ENCODE measurements at regions not wholly inside any gene's neighbourhood (a gene's known extent, or its start where the extent isn't known, plus 50 kb on each side); places are given as distances from the start of the nearest gene placed in this dataset.
"Not testable (repeated sequence)": the region's sequence is repeated elsewhere in the genome, so short reads cannot be mapped to it uniquely, and the experiment has no call there.

GRCh38 chr22:33986167-33986771 lies 66.0 kb upstream of the LARGE1 start:
- no peaks in the 10 kb centered on the region for H3K36me3 ChIP-seq (ENCODE audit: insufficient read depth, low read length)
- DNase-seq (no peak), ATAC-seq (ENCODE audit: poor library complexity) (no peak)
- ChIA-PET CTCF (no interaction called here), POLR2A (no interaction called here)
- H3K27me3 Mint-ChIP-seq = no peaks in the 10 kb centered on the region
- H3K9me3 ChIP-seq (ENCODE audit: control insufficient read depth in 1 of 2, insufficient read depth in 1 of 2, low read length in 2 of 2) = peaks cover 0 to 4% of the 10 kb centered on the region in 2 experiments
- intact Hi-C loops (cut with DNase I, micrococcal nuclease) = no loop called here
- H3K4me1 Mint-ChIP-seq (ENCODE audit: low read depth) = no peaks in the 10 kb centered on the region
- H3K36me3 Mint-ChIP-seq (ENCODE audit: low read depth) = no peaks in the 10 kb centered on the region
- no peak for TF ChIP-seq CTCF (IDR thresholded peaks at IDR 0.05)
- H3K27me3 ChIP-seq (ENCODE audit: control insufficient read depth in 1 of 2, insufficient read depth in 2 of 2, low read length in 2 of 2) = no peaks in the 10 kb centered on the region
- no peak overlapping the region for H3K4me3 ChIP-seq (ENCODE audit: low read length)
- H3K4me3 Mint-ChIP-seq = no peak overlapping the region
- no peak overlapping the region for H3K27ac Mint-ChIP-seq
- H3K27ac ChIP-seq (ENCODE audit: low read depth in 1 of 2, low read length in 2 of 2) = no peak overlapping the region
- H3K4me1 ChIP-seq (ENCODE audit: insufficient read depth, low read length) = no peaks in the 10 kb centered on the region
- H3K9me3 Mint-ChIP-seq = peaks cover 2% of the 10 kb centered on the region

- Mint-ChIP-seq H3K27ac (no peak overlapping the region), H3K4me1 (ENCODE audit: low read depth) (no peaks in the 10 kb centered on the region), H3K4me3 (no peak overlapping the region), H3K36me3 (ENCODE audit: low read depth) (no peaks in the 10 kb centered on the region), H3K27me3 (no peaks in the 10 kb centered on the region), H3K9me3 (no peaks in the 10 kb centered on the region)
- H3K4me1 ChIP-seq (ENCODE audit: insufficient read depth, low read length) = no peaks in the 10 kb centered on the region
- no peak for ATAC-seq (ENCODE audit: poor library complexity)
- no peak overlapping the region for H3K27ac ChIP-seq (ENCODE audit: low read depth in 1 of 2, low read length in 2 of 2)
- DNase-seq = no peak
- H3K4me3 ChIP-seq (ENCODE audit: low read length) = no peak overlapping the region
- H3K27me3 ChIP-seq (ENCODE audit: control insufficient read depth in 1 of 2, insufficient read depth in 2 of 2, low read length in 2 of 2) = no peaks in the 10 kb centered on the region
- intact Hi-C loops (cut with DNase I, micrococcal nuclease) = no loop called here
- ChIA-PET CTCF (no interaction called here), POLR2A (no interaction called here)
- no peak for TF ChIP-seq CTCF (IDR thresholded peaks at IDR 0.05)
- H3K36me3 ChIP-seq (ENCODE audit: insufficient read depth, low read length) = no peaks in the 10 kb centered on the region
- H3K9me3 ChIP-seq (ENCODE audit: control insufficient read depth in 1 of 2, insufficient read depth in 1 of 2, low read length in 2 of 2) = peaks cover 0 to 4% of the 10 kb centered on the region in 2 experiments
Measured at GRCh38 chr22:33986954-33987353, 66.7 kb upstream of the LARGE1 start.

DNA sequence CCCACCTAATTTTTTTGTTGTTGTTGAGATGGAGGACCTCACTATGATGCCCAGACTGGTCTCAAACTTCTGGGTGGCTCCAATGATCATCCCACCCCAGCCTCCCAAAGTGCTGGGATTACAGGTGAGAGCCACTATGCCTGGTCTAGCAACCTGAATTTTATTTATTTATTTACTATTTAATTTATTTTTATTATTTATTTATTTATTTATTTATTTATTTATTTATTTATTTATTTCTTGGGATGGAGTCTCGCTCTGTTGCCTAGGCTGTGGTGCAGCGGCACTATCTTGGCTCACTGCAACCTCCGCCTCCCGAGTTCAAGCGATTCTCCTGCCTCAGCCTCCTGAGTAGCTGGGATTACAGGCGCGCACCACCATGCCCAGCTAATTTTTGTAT lies 69.0 kb upstream of the LARGE1 start:
- H3K36me3 Mint-ChIP-seq (ENCODE audit: low read depth); H3K4me3 Mint-ChIP-seq; H3K27me3 Mint-ChIP-seq; H3K9me3 Mint-ChIP-seq; H3K27me3 ChIP-seq (ENCODE audit: control insufficient read depth in 1 of 2, insufficient read depth in 2 of 2, low read length in 2 of 2); DNase-seq; H3K27ac ChIP-seq (ENCODE audit: low read depth in 1 of 2, low read length in 2 of 2); H3K36me3 ChIP-seq (ENCODE audit: insufficient read depth, low read length); H3K4me1 ChIP-seq (ENCODE audit: insufficient read depth, low read length); intact Hi-C loops (cut with DNase I, micrococcal nuclease); POLR2A ChIA-PET; CTCF ChIA-PET; H3K4me3 ChIP-seq (ENCODE audit: low read length); H3K4me1 Mint-ChIP-seq (ENCODE audit: low read depth); H3K9me3 ChIP-seq (ENCODE audit: control insufficient read depth in 1 of 2, insufficient read depth in 1 of 2, low read length in 2 of 2); H3K27ac Mint-ChIP-seq; ATAC-seq (ENCODE audit: poor library complexity): not testable (repeated sequence)

- Mint-ChIP-seq H3K9me3 (no peaks in the 10 kb centered on the region), H3K27ac (no peak overlapping the region), H3K4me1 (ENCODE audit: low read depth) (no peaks in the 10 kb centered on the region), H3K4me3 (no peak overlapping the region), H3K36me3 (ENCODE audit: low read depth) (no peaks in the 10 kb centered on the region), H3K27me3 (no peaks in the 10 kb centered on the region)
- DNase-seq (no peak), ATAC-seq (ENCODE audit: poor library complexity) (no peak)
- intact Hi-C loops (cut with DNase I, micrococcal nuclease) = no loop called here
- CTCF ChIA-PET = no interaction called here
- Histone ChIP-seq H3K9me3 (ENCODE audit: control insufficient read depth in 1 of 2, insufficient read depth in 1 of 2, low read length in 2 of 2) (no peaks in the 10 kb centered on the region), H3K4me3 (ENCODE audit: low read length) (no peak overlapping the region), H3K36me3 (ENCODE audit: insufficient read depth, low read length) (no peaks in the 10 kb centered on the region), H3K27me3 (ENCODE audit: control insufficient read depth in 1 of 2, insufficient read depth in 2 of 2, low read length in 2 of 2) (no peaks in the 10 kb centered on the region), H3K4me1 (ENCODE audit: insufficient read depth, low read length) (no peaks in the 10 kb centered on the region), H3K27ac (ENCODE audit: low read depth in 1 of 2, low read length in 2 of 2) (no peak overlapping the region)
- POLR2A ChIA-PET = no interaction called here
- TF ChIP-seq CTCF (IDR thresholded peaks at IDR 0.05) = no peak
Measured at GRCh38 chr22:33991620-33992019, 71.3 kb upstream of the LARGE1 start.
